ENCODE measurements at regions not wholly inside any gene's neighbourhood (a gene's known extent, or its start where the extent isn't known, plus 50 kb on each side); places are given as distances from the start of the nearest gene placed in this dataset.

- no TSS peak for BruUV-seq (replicated peaks)
- H3K9ac ChIP-seq (replicated peaks; ENCODE audit: extremely low read depth, insufficient read depth, low read length), result no peak overlapping the region
- no peak overlapping the region for H3K4me3 ChIP-seq (replicated peaks in 1 of 3; ENCODE audit: insufficient read depth in 1 of 3, low read depth in 1 of 3, low read length in 3 of 3)
- H3K9me1 ChIP-seq (replicated peaks; ENCODE audit: control insufficient read depth, extremely low read depth, insufficient read depth, low read length), result no peaks in the 10 kb centered on the region
- ChIA-PET POLR2A (no interaction called here), CTCF (interaction anchor here (0.8 to 1.1 kb wide), 2 partner anchors 31 to 140 kb away, joined by 3 to 4 read pairs; no protein-coding TSS in a partner anchor)
- dilution Hi-C loops (cut with MboI; ENCODE audit: extremely low pct_ligation_motif_present, low sequenced_read_pairs) (no loop called here), intact Hi-C loops (cut with micrococcal nuclease) (no loop called here)
- no peaks in the 10 kb centered on the region for H3K36me3 ChIP-seq (ENCODE audit: control insufficient read depth in 2 of 2, extremely low read depth in 1 of 2, insufficient read depth in 2 of 2, low read length in 2 of 2)
- no peak overlapping the region for H2AFZ ChIP-seq (ENCODE audit: low read depth, low read length)
- no peak overlapping the region for H3K27ac ChIP-seq (ENCODE audit: insufficient read depth, low read depth, low read length)
- DNase-seq (ENCODE audit: low read depth, low spot score) (peak; percentile 36), FAIRE-seq (no peak)
- H4K20me1 ChIP-seq (replicated peaks; ENCODE audit: control insufficient read depth, extremely low read depth, insufficient read depth, low read length), result no peaks in the 10 kb centered on the region
- H3K9me3 ChIP-seq (replicated peaks; ENCODE audit: control insufficient read depth, insufficient read depth, low read length), result no peaks in the 10 kb centered on the region
- TF ChIP-seq MAX (IDR thresholded peaks at IDR 0.05; ENCODE audit: insufficient read depth, insufficient read length), result no peak
- no peak for TF ChIP-seq CTCF (IDR thresholded peaks at IDR 0.05; ENCODE audit: extremely low read depth in 1 of 2, insufficient read depth in 1 of 2, low read depth in 1 of 2, low read length in 2 of 2)
- no peak for TF ChIP-seq FOS (IDR thresholded peaks at IDR 0.05; ENCODE audit: borderline replicate concordance, insufficient read depth, low read length)
- no peak for TF ChIP-seq POLR2AphosphoS5 (IDR thresholded peaks at IDR 0.05; ENCODE audit: insufficient read depth, low read depth, low read length)
- no peak for TF ChIP-seq GATA2 (IDR thresholded peaks at IDR 0.05; ENCODE audit: insufficient read depth, insufficient read length, low read depth, low read length)
- TF ChIP-seq POLR2A (IDR thresholded peaks at IDR 0.05; ENCODE audit: low read depth, low read length), result no peak
- TF ChIP-seq JUN (IDR thresholded peaks at IDR 0.05; ENCODE audit: borderline replicate concordance, insufficient read depth, insufficient read length, low read depth), result no peak
- TF ChIP-seq EZH2 (IDR thresholded peaks at IDR 0.05; ENCODE audit: borderline replicate concordance, low read depth, low read length, severe bottlenecking), result no peak
- no peak for TF ChIP-seq MYC (IDR thresholded peaks at IDR 0.05; ENCODE audit: low read depth, low read length)
- no peaks in the 10 kb centered on the region for H3K79me2 ChIP-seq (ENCODE audit: control insufficient read depth, insufficient read depth, low read length)
- no peaks in the 10 kb centered on the region for H3K4me1 ChIP-seq (ENCODE audit: control insufficient read depth, extremely low read depth, insufficient read depth, low read length)
- no peaks in the 10 kb centered on the region for H3K27me3 ChIP-seq (ENCODE audit: control insufficient read depth in 2 of 2, insufficient read depth in 2 of 2, low read length in 2 of 2)
- H3K4me2 ChIP-seq (ENCODE audit: insufficient read depth, low read length), result no peak overlapping the region
Observed at GRCh38 chr21:24076179-24076578, 1531.1 kb downstream of the MRPL39 start.

Data from endothelial cell of umbilical vein (primary cell).